ENCODE measurements at regions not wholly inside any gene's neighbourhood (a gene's known extent, or its start where the extent isn't known, plus 50 kb on each side); places are given as distances from the start of the nearest gene placed in this dataset.

GRCh38 chr18:64742898-64743297, 594.0 kb upstream of the LINC00305 start:
- no peak for TF ChIP-seq ZNF347 (CRISPR knock-in tag; IDR thresholded peaks at IDR 0.05; ENCODE audit: low read depth)
- no peak for TF ChIP-seq PHB2 (IDR thresholded peaks at IDR 0.05; ENCODE audit: low read depth)
- no peak for TF ChIP-seq CTCF (IDR thresholded peaks at IDR 0.05 in 2 of 3, conservative IDR thresholded peaks at IDR 0.05 in 1 of 3; ENCODE audit: insufficient read depth in 2 of 3, low read depth in 1 of 3, low read length in 3 of 3)
- no peak for TF ChIP-seq REST (IDR thresholded peaks at IDR 0.05; ENCODE audit: borderline replicate concordance)
- no peak for TF ChIP-seq REST (CRISPR knock-in tag; IDR thresholded peaks at IDR 0.05; ENCODE audit: low read depth)
- no peak for TF ChIP-seq HDAC2 (IDR thresholded peaks at IDR 0.05)
- no peak for TF ChIP-seq MTA1 (IDR thresholded peaks at IDR 0.05; ENCODE audit: borderline replicate concordance)
- no peak for TF ChIP-seq POLR2AphosphoS2 (IDR thresholded peaks at IDR 0.05; ENCODE audit: low read length)
- no peak for TF ChIP-seq POU5F1 (IDR thresholded peaks at IDR 0.05; ENCODE audit: borderline replicate concordance, low read depth, low read length, partially characterized antibody)
- TF ChIP-seq KLF1 (tag; IDR thresholded peaks at IDR 0.05): no peak

All from K562 (cell line).